ENCODE measurements at regions not wholly inside any gene's neighbourhood (a gene's known extent, or its start where the extent isn't known, plus 50 kb on each side); places are given as distances from the start of the nearest gene placed in this dataset.
"Not testable (repeated sequence)": the region's sequence is repeated elsewhere in the genome, so short reads cannot be mapped to it uniquely, and the experiment has no call there.

DNA sequence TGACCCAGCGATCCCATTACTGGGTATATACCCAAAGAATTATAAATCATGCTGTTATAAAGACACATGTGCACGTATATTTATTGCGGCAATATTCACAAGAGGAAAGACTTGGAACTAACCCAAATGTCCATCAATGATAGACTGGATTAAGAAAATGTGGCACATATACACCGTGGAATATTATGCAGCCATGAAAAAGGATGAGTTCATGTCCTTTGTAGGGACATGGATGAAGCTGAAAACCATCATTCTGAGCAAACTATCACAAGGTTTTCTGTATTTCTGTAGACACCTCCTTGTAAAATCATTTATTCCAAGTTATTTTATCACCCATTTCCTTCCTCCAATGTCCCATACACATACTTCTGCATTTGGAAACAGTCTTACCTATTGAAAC lies 78.8 kb downstream of the FBXO4 start:
- TF ChIP-seq, protein P1, sequence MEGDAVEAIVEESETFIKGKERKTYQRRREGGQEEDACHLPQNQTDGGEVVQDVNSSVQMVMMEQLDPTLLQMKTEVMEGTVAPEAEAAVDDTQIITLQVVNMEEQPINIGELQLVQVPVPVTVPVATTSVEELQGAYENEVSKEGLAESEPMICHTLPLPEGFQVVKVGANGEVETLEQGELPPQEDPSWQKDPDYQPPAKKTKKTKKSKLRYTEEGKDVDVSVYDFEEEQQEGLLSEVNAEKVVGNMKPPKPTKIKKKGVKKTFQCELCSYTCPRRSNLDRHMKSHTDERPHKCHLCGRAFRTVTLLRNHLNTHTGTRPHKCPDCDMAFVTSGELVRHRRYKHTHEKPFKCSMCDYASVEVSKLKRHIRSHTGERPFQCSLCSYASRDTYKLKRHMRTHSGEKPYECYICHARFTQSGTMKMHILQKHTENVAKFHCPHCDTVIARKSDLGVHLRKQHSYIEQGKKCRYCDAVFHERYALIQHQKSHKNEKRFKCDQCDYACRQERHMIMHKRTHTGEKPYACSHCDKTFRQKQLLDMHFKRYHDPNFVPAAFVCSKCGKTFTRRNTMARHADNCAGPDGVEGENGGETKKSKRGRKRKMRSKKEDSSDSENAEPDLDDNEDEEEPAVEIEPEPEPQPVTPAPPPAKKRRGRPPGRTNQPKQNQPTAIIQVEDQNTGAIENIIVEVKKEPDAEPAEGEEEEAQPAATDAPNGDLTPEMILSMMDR (IDR thresholded peaks at IDR 0.05): not testable (repeated sequence)
- TF ChIP-seq POLR2AphosphoS5 (IDR thresholded peaks at IDR 0.05; ENCODE audit: insufficient read depth in 1 of 2, low read depth in 1 of 2): not testable (repeated sequence)

Data from vagina (tissue), 2 donors.